ENCODE measurements at regions not wholly inside any gene's neighbourhood (a gene's known extent, or its start where the extent isn't known, plus 50 kb on each side); places are given as distances from the start of the nearest gene placed in this dataset.

GRCh38 chr15:96243701-96244100 is 86.8 kb upstream of the NR2F2 start:
- Mint-ChIP-seq H3K27me3 (ENCODE audit: low read depth) (peaks cover 38% of the 10 kb centered on the region), H3K4me3 (no peak overlapping the region), H3K9me3 (peaks cover 18% of the 10 kb centered on the region), H3K36me3 (no peaks in the 10 kb centered on the region), H3K4me1 (peaks cover 26% of the 10 kb centered on the region), H3K27ac (no peak overlapping the region)
- DNase-seq (ENCODE audit: low spot score) (no peak), ATAC-seq (no peak)
- TF ChIP-seq NFYB (CRISPR knock-in tag; conservative IDR thresholded peaks at IDR 0.05; ENCODE audit: low read depth) (no peak), ATF2 (CRISPR knock-in tag; IDR thresholded peaks at IDR 0.05; ENCODE audit: borderline replicate concordance, low read depth) (no peak), E2F4 (CRISPR knock-in tag; IDR thresholded peaks at IDR 0.05; ENCODE audit: borderline replicate concordance, low read depth) (no peak), ATF6 (CRISPR knock-in tag; IDR thresholded peaks at IDR 0.05) (no peak)
- ChIA-PET POLR2A (no interaction called here), CTCF (interaction anchor here (2.5 kb wide), 1 partner anchor 83 kb away, joined by 6 read pairs; no protein-coding TSS in a partner anchor)

GRCh38 chr15:96245252-96245651 is 85.2 kb upstream of the NR2F2 start:
- no peak for DNase-seq (ENCODE audit: low spot score)
- peaks cover 47% of the 10 kb centered on the region for H3K27me3 Mint-ChIP-seq (ENCODE audit: low read depth)
- CTCF ChIA-PET: interaction anchor here (2.5 kb wide), 1 partner anchor 82 kb away, joined by 6 read pairs; no protein-coding TSS in a partner anchor
- H3K4me1 Mint-ChIP-seq: peaks cover 26% of the 10 kb centered on the region
- no peaks in the 10 kb centered on the region for H3K36me3 Mint-ChIP-seq
- TF ChIP-seq MYBL2 (CRISPR knock-in tag; IDR thresholded peaks at IDR 0.05) (no peak), ZBTB21 (CRISPR knock-in tag; IDR thresholded peaks at IDR 0.05; ENCODE audit: borderline replicate concordance) (no peak), HMGXB4 (CRISPR knock-in tag; IDR thresholded peaks at IDR 0.05) (no peak), E2F1 (CRISPR knock-in tag; IDR thresholded peaks at IDR 0.05) (no peak), IRF1 (CRISPR knock-in tag; IDR thresholded peaks at IDR 0.05) (no peak), NFE2L1 (CRISPR knock-in tag; IDR thresholded peaks at IDR 0.05) (no peak), RELA (CRISPR knock-in tag; IDR thresholded peaks at IDR 0.05; ENCODE audit: borderline replicate concordance) (no peak), KAT7 (CRISPR knock-in tag; IDR thresholded peaks at IDR 0.05; ENCODE audit: borderline replicate concordance) (no peak), CBFB (CRISPR knock-in tag; IDR thresholded peaks at IDR 0.05; ENCODE audit: low read depth) (no peak), CREB1 (CRISPR knock-in tag; IDR thresholded peaks at IDR 0.05) (no peak), ATF2 (CRISPR knock-in tag; IDR thresholded peaks at IDR 0.05; ENCODE audit: borderline replicate concordance, low read depth) (no peak), STAT6 (CRISPR knock-in tag; conservative IDR thresholded peaks at IDR 0.05; ENCODE audit: low read depth) (no peak), MXD4 (CRISPR knock-in tag; IDR thresholded peaks at IDR 0.05; ENCODE audit: borderline replicate concordance) (no peak), IRF2 (CRISPR knock-in tag; IDR thresholded peaks at IDR 0.05; ENCODE audit: borderline replicate concordance, low read depth) (no peak), FOXJ3 (CRISPR knock-in tag; IDR thresholded peaks at IDR 0.05; ENCODE audit: borderline replicate concordance) (no peak)
- no peak overlapping the region for H3K27ac Mint-ChIP-seq
- peaks cover 18% of the 10 kb centered on the region for H3K9me3 Mint-ChIP-seq
- no peak overlapping the region for H3K4me3 Mint-ChIP-seq
- ATAC-seq: no peak
- POLR2A ChIA-PET: no interaction called here
